Chondrocyte (in vitro differentiated cells): ENCODE measurements at regions not wholly inside any gene's neighbourhood (a gene's known extent, or its start where the extent isn't known, plus 50 kb on each side); places are given as distances from the start of the nearest gene placed in this dataset.
A peak's percentile ranks its signal among the peaks of the same experiment; 100 is the strongest.

ENCODE experiments used
- DNase-seq: peaks from one replicate; pipeline ENCODE4 v3.0.0; 2021; ENCODE audit warnings: mixed read lengths, low spot score
- H3K27ac Mint-ChIP-seq: one replicate; pipeline ENCODE4 v1.8.0; 2021; ENCODE audit warnings: mild to moderate bottlenecking, moderate library complexity, mixed read lengths; ENCODE audit not compliant: unreplicated experiment
- H3K27me3 Mint-ChIP-seq: 2 replicates; pipeline ENCODE4 v1.8.0; 2021; ENCODE audit warnings: low read depth, mixed read lengths
- H3K36me3 Mint-ChIP-seq: 2 replicates; pipeline ENCODE4 v1.8.0; 2021; ENCODE audit warnings: low read depth, mixed read lengths
- H3K4me1 Mint-ChIP-seq: 2 replicates; pipeline ENCODE4 v1.8.0; 2021; ENCODE audit warnings: low read depth, mild to moderate bottlenecking, mixed read lengths
- H3K4me3 Mint-ChIP-seq: one replicate; pipeline ENCODE4 v1.8.0; 2021; ENCODE audit warnings: mild to moderate bottlenecking, moderate library complexity, mixed read lengths; ENCODE audit not compliant: unreplicated experiment
- H3K9me3 Mint-ChIP-seq: 2 replicates; pipeline ENCODE4 v1.8.0; 2021; ENCODE audit warnings: low read depth, mixed read lengths
- CTCF ChIP-seq: fragments of 200-600 bp; sonication (generic); IDR thresholded peaks from 2 replicates; pipeline ENCODE4 v1.5.0; 2021; ENCODE audit warnings: antibody characterized with exemption, mild to moderate bottlenecking, moderate library complexity

GRCh38 chr4:33649015-33649414 lies 2595.3 kb downstream of the ARAP2 start:
- Mint-ChIP-seq H3K9me3 (no peaks in the 10 kb centered on the region), H3K4me1 (peaks cover 11% of the 10 kb centered on the region), H3K27ac (no peak overlapping the region), H3K27me3 (peaks cover 3% of the 10 kb centered on the region), H3K36me3 (no peaks in the 10 kb centered on the region), H3K4me3 (no peak overlapping the region)
- peak; percentile 86 for TF ChIP-seq CTCF
- no peak for DNase-seq

DNA sequence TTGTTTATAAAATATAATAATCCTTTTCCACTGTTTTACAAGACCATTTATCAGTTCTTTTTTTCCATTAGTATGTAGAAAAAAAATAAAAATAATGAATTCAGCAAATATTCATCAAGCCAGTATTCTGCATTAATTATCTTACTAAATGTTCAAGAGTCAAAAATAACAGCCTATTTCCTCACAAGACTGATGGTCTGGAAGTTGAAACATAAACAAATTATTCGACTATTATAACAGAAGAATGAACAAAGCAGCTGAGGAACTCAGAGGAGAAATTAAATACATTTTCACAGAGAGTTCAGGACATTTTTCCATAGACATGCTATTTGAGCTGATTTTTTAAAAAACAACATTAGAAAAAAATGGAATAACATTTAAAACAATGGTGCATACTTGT lies 2594.8 kb downstream of the ARAP2 start:
- Mint-ChIP-seq H3K27ac (no peak overlapping the region), H3K36me3 (no peaks in the 10 kb centered on the region), H3K4me1 (peaks cover 11% of the 10 kb centered on the region), H3K9me3 (no peaks in the 10 kb centered on the region), H3K4me3 (no peak overlapping the region), H3K27me3 (peaks cover 3% of the 10 kb centered on the region)
- TF ChIP-seq CTCF: no peak
- DNase-seq: no peak

DNA sequence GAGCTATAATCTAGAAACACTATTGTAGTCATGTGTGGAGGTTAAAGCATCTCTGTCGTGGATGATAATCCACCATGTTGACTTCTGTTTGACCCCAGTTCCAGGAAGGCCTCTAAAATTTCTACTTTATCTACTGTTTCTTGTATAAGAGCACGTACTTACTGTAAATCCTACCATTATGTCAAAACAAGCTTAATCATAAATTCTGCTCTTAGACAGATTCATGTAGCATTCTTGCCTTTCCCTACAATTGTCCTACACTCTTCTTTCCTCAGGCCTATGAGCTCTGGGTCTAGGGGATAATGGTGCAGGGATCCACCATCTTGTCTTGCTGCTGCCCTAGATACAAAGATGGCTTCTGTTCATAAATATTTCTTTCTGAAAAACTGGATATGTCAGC lies 2594.3 kb downstream of the ARAP2 start:
- no peak for DNase-seq
- no peak for TF ChIP-seq CTCF
- Mint-ChIP-seq H3K4me3 (no peak overlapping the region), H3K27ac (no peak overlapping the region), H3K36me3 (no peaks in the 10 kb centered on the region), H3K4me1 (peaks cover 11% of the 10 kb centered on the region), H3K9me3 (no peaks in the 10 kb centered on the region), H3K27me3 (no peaks in the 10 kb centered on the region)

GRCh38 chr4:33658971-33659370 lies 2585.3 kb downstream of the ARAP2 start:
- TF ChIP-seq CTCF: no peak
- Mint-ChIP-seq H3K27me3 (no peaks in the 10 kb centered on the region), H3K36me3 (peaks cover 3% of the 10 kb centered on the region), H3K4me1 (peaks cover 10% of the 10 kb centered on the region), H3K4me3 (no peak overlapping the region), H3K27ac (no peak overlapping the region), H3K9me3 (peaks cover 23% of the 10 kb centered on the region)
- DNase-seq: no peak

DNA sequence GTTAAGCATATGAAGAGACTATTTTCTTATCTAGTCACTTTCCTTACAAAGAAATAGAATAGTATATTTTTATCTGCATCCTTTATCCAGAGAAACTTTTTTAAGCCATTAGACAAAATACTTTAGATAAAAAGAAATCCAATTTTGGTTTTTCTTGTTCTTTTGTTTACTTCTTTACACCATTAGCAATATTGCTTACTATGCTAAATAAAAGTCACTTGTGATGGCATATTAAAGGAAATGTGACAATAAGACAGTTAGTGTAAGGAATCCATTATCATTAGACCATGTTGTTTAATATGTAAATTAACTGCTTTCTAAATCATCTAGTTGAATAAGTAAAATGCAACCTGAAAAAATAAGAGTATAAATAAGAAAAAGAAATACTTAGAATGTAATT lies 2582.7 kb downstream of the ARAP2 start:
- Mint-ChIP-seq H3K4me1 (peaks cover 10% of the 10 kb centered on the region), H3K27ac (no peak overlapping the region), H3K27me3 (no peaks in the 10 kb centered on the region), H3K36me3 (peaks cover 10% of the 10 kb centered on the region), H3K9me3 (peaks cover 43% of the 10 kb centered on the region), H3K4me3 (no peak overlapping the region)
- TF ChIP-seq CTCF: no peak
- DNase-seq: no peak
